ENCODE measurements at regions not wholly inside any gene's neighbourhood (a gene's known extent, or its start where the extent isn't known, plus 50 kb on each side); places are given as distances from the start of the nearest gene placed in this dataset.

- Histone ChIP-seq H3K4me3 (ENCODE audit: low read length in 2 of 2) (no peak overlapping the region), H3K79me1 (ENCODE audit: low read depth, low read length) (no peaks in the 10 kb centered on the region), H3K4me2 (ENCODE audit: insufficient read depth, low read length, poor library complexity, severe bottlenecking) (no peak overlapping the region), H2BK12ac (ENCODE audit: low read length) (no peak overlapping the region), H3K4ac (ENCODE audit: low read length) (no peak overlapping the region), H3K9ac (ENCODE audit: low read depth, low read length, poor library complexity) (no peak overlapping the region), H3K23ac (ENCODE audit: low read depth, low read length, poor library complexity) (no peak overlapping the region), H3K18ac (ENCODE audit: low read length) (no peak overlapping the region), H2AK5ac (ENCODE audit: low read depth, low read length) (no peak overlapping the region), H3K27ac (replicated peaks; ENCODE audit: low read length) (no peak overlapping the region), H4K8ac (ENCODE audit: low read depth, low read length) (no peak overlapping the region), H4K91ac (ENCODE audit: low read depth, low read length, poor library complexity) (no peak overlapping the region), H3K4me1 (ENCODE audit: control insufficient read depth in 2 of 2, insufficient read depth in 1 of 2, low read depth in 1 of 2, low read length in 2 of 2) (no peaks in the 10 kb centered on the region), H2AFZ (ENCODE audit: low read length) (no peak overlapping the region), H3K36me3 (replicated peaks in 1 of 2; ENCODE audit: control insufficient read depth in 2 of 2, insufficient read depth in 2 of 2, low read length in 2 of 2) (no peaks in the 10 kb centered on the region), H2BK5ac (ENCODE audit: low read length) (no peak overlapping the region), H3K14ac (ENCODE audit: low read length) (no peak overlapping the region), H3K9me3 (replicated peaks in 1 of 2; ENCODE audit: control insufficient read depth in 2 of 2, insufficient read depth in 1 of 2, low read depth in 1 of 2, low read length in 2 of 2) (no peaks in the 10 kb centered on the region), H2BK15ac (ENCODE audit: low read length) (no peak overlapping the region), H2BK120ac (ENCODE audit: low read depth, low read length) (no peak overlapping the region), H3K27me3 (ENCODE audit: control insufficient read depth in 3 of 3, insufficient read depth in 3 of 3, low read depth in 1 of 3, low read length in 3 of 3) (no peaks in the 10 kb centered on the region)
- DNase-seq (ENCODE audit: low spot score), result no peak
- no CpG with 5 or more reads among the region's 4 CpGs for WGBS, 2 donors (ENCODE audit: extremely low coverage in 2 of 2, insufficient read length in 2 of 2, insufficient replicate concordance in 1 of 2)
Measured at GRCh38 chr6:67608099-67608749, 1026.9 kb upstream of the ADGRB3 start.

- no peak overlapping the region for H2BK5ac ChIP-seq (ENCODE audit: low read length)
- no peaks in the 10 kb centered on the region for H3K9me3 ChIP-seq (replicated peaks in 1 of 2; ENCODE audit: control insufficient read depth in 2 of 2, insufficient read depth in 1 of 2, low read depth in 1 of 2, low read length in 2 of 2)
- no peaks in the 10 kb centered on the region for H3K36me3 ChIP-seq (replicated peaks in 1 of 2; ENCODE audit: control insufficient read depth in 2 of 2, insufficient read depth in 2 of 2, low read length in 2 of 2)
- no peak overlapping the region for H4K91ac ChIP-seq (ENCODE audit: low read depth, low read length, poor library complexity)
- H3K14ac ChIP-seq (ENCODE audit: low read length), result no peak overlapping the region
- H3K4me2 ChIP-seq (ENCODE audit: insufficient read depth, low read length, poor library complexity, severe bottlenecking), result no peak overlapping the region
- DNase-seq (ENCODE audit: low spot score), result no peak
- H3K4me3 ChIP-seq (ENCODE audit: low read length in 2 of 2), result no peak overlapping the region
- H3K18ac ChIP-seq (ENCODE audit: low read length), result no peak overlapping the region
- H3K4me1 ChIP-seq (ENCODE audit: control insufficient read depth in 2 of 2, insufficient read depth in 1 of 2, low read depth in 1 of 2, low read length in 2 of 2), result no peaks in the 10 kb centered on the region
- H2AFZ ChIP-seq (ENCODE audit: low read length), result no peak overlapping the region
- H3K23ac ChIP-seq (ENCODE audit: low read depth, low read length, poor library complexity), result no peak overlapping the region
- H4K8ac ChIP-seq (ENCODE audit: low read depth, low read length), result no peak overlapping the region
- no peak overlapping the region for H3K9ac ChIP-seq (ENCODE audit: low read depth, low read length, poor library complexity)
- H3K27me3 ChIP-seq (ENCODE audit: control insufficient read depth in 3 of 3, insufficient read depth in 3 of 3, low read depth in 1 of 3, low read length in 3 of 3), result no peaks in the 10 kb centered on the region
- H2AK5ac ChIP-seq (ENCODE audit: low read depth, low read length), result no peak overlapping the region
- no peak overlapping the region for H3K27ac ChIP-seq (replicated peaks; ENCODE audit: low read length)
- WGBS, 2 donors (ENCODE audit: extremely low coverage in 2 of 2, insufficient read length in 2 of 2, insufficient replicate concordance in 1 of 2), result no CpG with 5 or more reads among the region's 5 CpGs
- no peak overlapping the region for H2BK120ac ChIP-seq (ENCODE audit: low read depth, low read length)
- H2BK15ac ChIP-seq (ENCODE audit: low read length), result no peak overlapping the region
- no peaks in the 10 kb centered on the region for H3K79me1 ChIP-seq (ENCODE audit: low read depth, low read length)
- H3K4ac ChIP-seq (ENCODE audit: low read length), result no peak overlapping the region
- no peak overlapping the region for H2BK12ac ChIP-seq (ENCODE audit: low read length)
Measured at GRCh38 chr6:67606906-67607828, 1027.9 kb upstream of the ADGRB3 start.

GRCh38 chr6:67594366-67594765, 1040.7 kb upstream of the ADGRB3 start:
- Histone ChIP-seq H2AK5ac (ENCODE audit: low read depth, low read length) (no peak overlapping the region), H3K9me3 (replicated peaks in 1 of 2; ENCODE audit: control insufficient read depth in 2 of 2, insufficient read depth in 1 of 2, low read depth in 1 of 2, low read length in 2 of 2) (no peaks in the 10 kb centered on the region), H3K27ac (replicated peaks; ENCODE audit: low read length) (no peak overlapping the region), H3K4me2 (ENCODE audit: insufficient read depth, low read length, poor library complexity, severe bottlenecking) (no peak overlapping the region), H4K8ac (ENCODE audit: low read depth, low read length) (no peak overlapping the region), H3K23ac (ENCODE audit: low read depth, low read length, poor library complexity) (no peak overlapping the region), H3K27me3 (ENCODE audit: control insufficient read depth in 3 of 3, insufficient read depth in 3 of 3, low read depth in 1 of 3, low read length in 3 of 3) (no peaks in the 10 kb centered on the region), H2AFZ (ENCODE audit: low read length) (no peak overlapping the region), H3K4me1 (ENCODE audit: control insufficient read depth in 2 of 2, insufficient read depth in 1 of 2, low read depth in 1 of 2, low read length in 2 of 2) (no peaks in the 10 kb centered on the region), H3K4ac (ENCODE audit: low read length) (no peak overlapping the region), H3K9ac (ENCODE audit: low read depth, low read length, poor library complexity) (no peak overlapping the region), H2BK120ac (ENCODE audit: low read depth, low read length) (no peak overlapping the region), H3K36me3 (replicated peaks in 1 of 2; ENCODE audit: control insufficient read depth in 2 of 2, insufficient read depth in 2 of 2, low read length in 2 of 2) (no peaks in the 10 kb centered on the region), H4K91ac (ENCODE audit: low read depth, low read length, poor library complexity) (no peak overlapping the region), H2BK15ac (ENCODE audit: low read length) (no peak overlapping the region), H3K79me1 (ENCODE audit: low read depth, low read length) (no peaks in the 10 kb centered on the region), H2BK12ac (ENCODE audit: low read length) (no peak overlapping the region), H3K18ac (ENCODE audit: low read length) (no peak overlapping the region), H3K4me3 (ENCODE audit: low read length in 2 of 2) (no peak overlapping the region), H2BK5ac (ENCODE audit: low read length) (no peak overlapping the region), H3K14ac (ENCODE audit: low read length) (no peak overlapping the region)
- no CpG with 5 or more reads among the region's 1 CpG for WGBS, 2 donors (ENCODE audit: extremely low coverage in 2 of 2, insufficient read length in 2 of 2, insufficient replicate concordance in 1 of 2)
- DNase-seq (ENCODE audit: low spot score), result no peak

- H2BK15ac ChIP-seq (ENCODE audit: low read length), result no peak overlapping the region
- H2BK120ac ChIP-seq (ENCODE audit: low read depth, low read length), result no peak overlapping the region
- no peak overlapping the region for H3K14ac ChIP-seq (ENCODE audit: low read length)
- H3K4ac ChIP-seq (ENCODE audit: low read length), result no peak overlapping the region
- H2AK5ac ChIP-seq (ENCODE audit: low read depth, low read length), result no peak overlapping the region
- H3K36me3 ChIP-seq (replicated peaks in 1 of 2; ENCODE audit: control insufficient read depth in 2 of 2, insufficient read depth in 2 of 2, low read length in 2 of 2), result no peaks in the 10 kb centered on the region
- no peak overlapping the region for H2BK5ac ChIP-seq (ENCODE audit: low read length)
- H3K27me3 ChIP-seq (ENCODE audit: control insufficient read depth in 3 of 3, insufficient read depth in 3 of 3, low read depth in 1 of 3, low read length in 3 of 3), result no peaks in the 10 kb centered on the region
- no peak overlapping the region for H4K8ac ChIP-seq (ENCODE audit: low read depth, low read length)
- no peak overlapping the region for H2BK12ac ChIP-seq (ENCODE audit: low read length)
- H3K27ac ChIP-seq (replicated peaks; ENCODE audit: low read length), result no peak overlapping the region
- no peaks in the 10 kb centered on the region for H3K4me1 ChIP-seq (ENCODE audit: control insufficient read depth in 2 of 2, insufficient read depth in 1 of 2, low read depth in 1 of 2, low read length in 2 of 2)
- H3K4me3 ChIP-seq (ENCODE audit: low read length in 2 of 2), result no peak overlapping the region
- H3K4me2 ChIP-seq (ENCODE audit: insufficient read depth, low read length, poor library complexity, severe bottlenecking), result no peak overlapping the region
- no peak for DNase-seq (ENCODE audit: low spot score)
- no peak overlapping the region for H4K91ac ChIP-seq (ENCODE audit: low read depth, low read length, poor library complexity)
- H2AFZ ChIP-seq (ENCODE audit: low read length), result no peak overlapping the region
- H3K9ac ChIP-seq (ENCODE audit: low read depth, low read length, poor library complexity), result no peak overlapping the region
- H3K9me3 ChIP-seq (replicated peaks in 1 of 2; ENCODE audit: control insufficient read depth in 2 of 2, insufficient read depth in 1 of 2, low read depth in 1 of 2, low read length in 2 of 2), result no peaks in the 10 kb centered on the region
- H3K18ac ChIP-seq (ENCODE audit: low read length), result no peak overlapping the region
- H3K23ac ChIP-seq (ENCODE audit: low read depth, low read length, poor library complexity), result no peak overlapping the region
- no peaks in the 10 kb centered on the region for H3K79me1 ChIP-seq (ENCODE audit: low read depth, low read length)
Measured at GRCh38 chr6:67593247-67593646, 1041.8 kb upstream of the ADGRB3 start.

Data from neuronal stem cell (in vitro differentiated cells).